Sigmoid colon (tissue), 6 donors: ENCODE measurements at regions not wholly inside any gene's neighbourhood (a gene's known extent, or its start where the extent isn't known, plus 50 kb on each side); places are given as distances from the start of the nearest gene placed in this dataset.

Experiments used
- DNase-seq: peaks from one replicate; pipeline ENCODE4 v3.0.0-alpha.2; 2019
- H3K27ac ChIP-seq, 4 donors: fragments of 200-600 bp; sonication (generic); one replicate each; pipeline ENCODE4 v1.5.1; 2016 to 2019; ENCODE audit warnings: mild to moderate bottlenecking in 1 of 4
- H3K27me3 ChIP-seq, 3 donors: fragments of 200-600 bp; sonication (generic); one replicate each; pipeline ENCODE4 v1.5.1; 2019; ENCODE audit warnings: mild to moderate bottlenecking in 1 of 3
- H3K36me3 ChIP-seq, 4 donors: fragments of 200-600 bp; sonication (generic); one replicate each; pipeline ENCODE4 v1.5.1; 2016 to 2019
- H3K4me1 ChIP-seq, 4 donors: fragments of 200-600 bp; sonication (generic); one replicate each; pipeline ENCODE4 v1.5.1; 2017 to 2019
- H3K4me3 ChIP-seq, 4 donors: fragments of 200-600 bp; sonication (generic); one replicate each; pipeline ENCODE4 v1.5.1; 2017 to 2019; ENCODE audit warnings: mild to moderate bottlenecking in 2 of 4, moderate library complexity in 1 of 4
- H3K9me3 ChIP-seq, 4 donors: fragments of 200-600 bp in 3 of 4; sonication (generic) in 3 of 4; one replicate each; pipeline versions ENCODE4 v1.5.1 to v1.6.1; 2013 to 2019
- CTCF ChIP-seq, 4 experiments: fragments of 450-650 bp in 3 of 4; fragments of 200-600 bp in 1 of 4; IDR thresholded peaks; one replicate each; pipeline ENCODE4 v1.5.1; 2016 to 2019; ENCODE audit warnings: antibody characterized with exemption in 4 of 4, mild to moderate bottlenecking in 3 of 4, moderate library complexity in 2 of 4
- EP300 ChIP-seq, 4 donors: sonication (generic); formaldehyde crosslinking; IDR thresholded peaks; one replicate each; pipeline ENCODE4 v1.6.1; 2017; ENCODE audit warnings: antibody characterized with exemption in 4 of 4
- POLR2A ChIP-seq, 2 donors: fragments of 450-650 bp; IDR thresholded peaks; one replicate each; pipeline ENCODE4 v1.6.1; 2016; ENCODE audit warnings: antibody characterized with exemption in 2 of 2, mild to moderate bottlenecking in 2 of 2, moderate library complexity in 2 of 2
- POLR2AphosphoS5 ChIP-seq, 4 donors: sonication (generic); formaldehyde crosslinking; IDR thresholded peaks; one replicate each; pipeline ENCODE4 v1.6.1; 2017; ENCODE audit warnings: antibody characterized with exemption in 4 of 4
- WGBS, 2 donors: extraction: QIAGEN DNeasy Blood & Tissue Kit; methylation state at CpG; one replicate each; pipeline ENCODE4 v1.1.7; 2013; 5-methylcytosine and 5-hydroxymethylcytosine counted together
- intact Hi-C: fragments of 100-400 bp; cut with DNase I; formaldehyde crosslinking; loops from one replicate; pipeline ENCODE4 v1.15.1; 2023
- donor health status: healthy with polysubstance abuse.
- donor health status: healthy.

DNA sequence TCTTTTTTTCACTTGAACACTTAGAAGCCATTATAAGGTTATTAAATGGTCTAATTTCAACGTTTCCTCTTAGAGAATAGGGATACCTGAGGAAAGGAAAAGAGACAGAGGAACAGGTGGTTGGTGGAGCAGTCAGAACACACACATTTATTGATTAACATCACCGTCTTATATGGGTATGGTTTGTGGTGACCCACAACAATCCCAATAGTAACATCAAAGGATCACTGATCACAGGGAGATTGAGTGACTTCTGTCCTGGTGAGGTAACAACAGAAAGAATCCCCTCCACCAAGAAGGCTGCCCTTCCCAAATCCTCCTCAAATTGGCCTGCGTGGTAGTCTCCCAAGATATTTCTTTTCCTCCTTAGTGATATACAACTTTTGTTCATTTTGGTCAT lies 474.0 kb downstream of the PLPP3 start:
- TF ChIP-seq CTCF (IDR thresholded peaks at IDR 0.05) (no peak), POLR2A (IDR thresholded peaks at IDR 0.05) (no peak), EP300 (IDR thresholded peaks at IDR 0.05) (no peak), POLR2AphosphoS5 (IDR thresholded peaks at IDR 0.05) (no peak)
- H3K4me3 ChIP-seq, result no peak overlapping the region
- 67 to 81% methylated on average over 3 of the region's 3 CpGs for WGBS, 2 donors
- H3K27me3 ChIP-seq, result no peaks in the 10 kb centered on the region
- peaks cover 0 to 3% (median 0%) of the 10 kb centered on the region in 4 donors for H3K9me3 ChIP-seq
- intact Hi-C loops, result no loop called here
- H3K4me1 ChIP-seq, result no peaks in the 10 kb centered on the region
- no peaks in the 10 kb centered on the region for H3K36me3 ChIP-seq
- no peak overlapping the region for H3K27ac ChIP-seq
- DNase-seq, result no peak

DNA sequence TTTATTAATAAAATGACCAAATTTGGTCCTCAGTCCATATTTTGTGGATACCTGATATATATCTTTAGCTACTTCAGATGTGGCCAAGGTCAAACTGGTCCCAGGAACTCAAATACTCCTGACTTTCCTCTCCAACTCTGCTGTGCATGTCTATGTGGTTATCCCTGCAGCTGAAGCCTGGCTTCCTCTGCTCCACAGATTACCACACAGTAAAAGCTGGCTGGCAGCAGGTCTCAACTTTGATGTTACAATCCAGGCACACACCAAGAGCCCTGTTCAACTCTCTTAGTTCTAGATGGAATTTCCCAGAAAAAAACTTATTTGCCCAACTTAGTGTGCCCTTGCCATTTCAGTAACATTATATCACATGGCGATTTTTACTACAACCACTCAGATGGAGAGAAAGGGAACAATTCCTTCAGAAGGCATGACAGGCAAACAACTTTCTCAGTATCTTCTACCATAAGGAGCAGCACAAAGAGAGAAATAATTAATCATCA lies 479.5 kb downstream of the PLPP3 start:
- DNase-seq, result no peak
- no peaks in the 10 kb centered on the region for H3K4me1 ChIP-seq
- 89 to 94% methylated on average over 1 of the region's 1 CpG for WGBS, 2 donors
- no peak for TF ChIP-seq POLR2A (IDR thresholded peaks at IDR 0.05)
- no peak for TF ChIP-seq CTCF (IDR thresholded peaks at IDR 0.05)
- TF ChIP-seq EP300 (IDR thresholded peaks at IDR 0.05), result no peak
- no peak for TF ChIP-seq POLR2AphosphoS5 (IDR thresholded peaks at IDR 0.05)
- no peaks in the 10 kb centered on the region for H3K36me3 ChIP-seq
- no peak overlapping the region for H3K4me3 ChIP-seq
- H3K27me3 ChIP-seq, result no peaks in the 10 kb centered on the region
- intact Hi-C loops, result no loop called here
- H3K9me3 ChIP-seq, result peaks cover 0 to 3% (median 0%) of the 10 kb centered on the region in 4 donors
- no peak overlapping the region for H3K27ac ChIP-seq

GRCh38 chr1:56098946-56099345 lies 480.4 kb downstream of the PLPP3 start:
- WGBS, 2 donors, result 84 to 89% methylated on average over 2 of the region's 2 CpGs
- H3K9me3 ChIP-seq, result no peaks in the 10 kb centered on the region
- no peaks in the 10 kb centered on the region for H3K4me1 ChIP-seq
- DNase-seq, result no peak
- H3K27me3 ChIP-seq, result no peaks in the 10 kb centered on the region
- no peak overlapping the region for H3K4me3 ChIP-seq
- intact Hi-C loops, result no loop called here
- no peaks in the 10 kb centered on the region for H3K36me3 ChIP-seq
- H3K27ac ChIP-seq, result no peak overlapping the region
- TF ChIP-seq POLR2A (IDR thresholded peaks at IDR 0.05) (no peak), EP300 (IDR thresholded peaks at IDR 0.05) (no peak), POLR2AphosphoS5 (IDR thresholded peaks at IDR 0.05) (no peak), CTCF (IDR thresholded peaks at IDR 0.05) (no peak)

- WGBS, 2 donors, result 81 to 87% methylated on average over 2 of the region's 2 CpGs
These were observed 481.6 kb downstream of the PLPP3 start for GRCh38 chr1:56097713-56098112.

More at GRCh38 chr1:56097713-56098112, 481.6 kb downstream of the PLPP3 start:
- no peak for DNase-seq
- H3K27ac ChIP-seq, result no peak overlapping the region
- H3K4me1 ChIP-seq, result no peaks in the 10 kb centered on the region
- H3K36me3 ChIP-seq, result no peaks in the 10 kb centered on the region
- H3K9me3 ChIP-seq, result no peaks in the 10 kb centered on the region
- H3K27me3 ChIP-seq, result no peaks in the 10 kb centered on the region
- TF ChIP-seq POLR2AphosphoS5 (IDR thresholded peaks at IDR 0.05) (no peak), CTCF (IDR thresholded peaks at IDR 0.05) (no peak), EP300 (IDR thresholded peaks at IDR 0.05) (no peak), POLR2A (IDR thresholded peaks at IDR 0.05) (no peak)
- intact Hi-C loops, result no loop called here
- H3K4me3 ChIP-seq, result no peak overlapping the region
